Mesendoderm (in vitro differentiated cells): ENCODE measurements at regions not wholly inside any gene's neighbourhood (a gene's known extent, or its start where the extent isn't known, plus 50 kb on each side); places are given as distances from the start of the nearest gene placed in this dataset.
A peak's percentile ranks its signal among the peaks of the same experiment; 100 is the strongest.

Experiments
- DNase-seq: peaks from one replicate; pipeline ENCODE4 v3.0.0; 2013
- H2AK5ac ChIP-seq: 2 replicates; pipeline ENCODE4 v1.6.1; 2013; ENCODE audit warnings: low read length, inconsistent platforms
- H2BK120ac ChIP-seq: 2 replicates; pipeline ENCODE4 v1.6.1; 2013; ENCODE audit warnings: low read depth, mild to moderate bottlenecking, low read length, moderate library complexity, mixed read lengths
- H2BK15ac ChIP-seq: replicated peaks from 2 replicates; pipeline ENCODE4 v1.6.1; 2013; ENCODE audit warnings: low read depth, mild to moderate bottlenecking, moderate library complexity
- H2BK5ac ChIP-seq: 2 replicates; pipeline ENCODE4 v1.6.1; 2013; ENCODE audit warnings: low read length, inconsistent platforms
- H3K18ac ChIP-seq: 2 replicates; pipeline ENCODE4 v1.6.1; 2013; ENCODE audit warnings: mild to moderate bottlenecking, low read length, mixed read lengths
- H3K23ac ChIP-seq: one replicate; pipeline ENCODE4 v1.6.1; 2013; ENCODE audit warnings: low read length
- H3K27ac ChIP-seq: 2 replicates; pipeline ENCODE4 v1.5.1; 2013; ENCODE audit warnings: low read depth, mild to moderate bottlenecking, inconsistent platforms, low read length, moderate library complexity
- H3K27me3 ChIP-seq: 2 replicates; pipeline ENCODE4 v1.6.1; 2013; ENCODE audit warnings: low read length, control low read depth, mild to moderate bottlenecking, inconsistent platforms; ENCODE audit not compliant: insufficient read depth, poor library complexity
- H3K36me3 ChIP-seq: 2 replicates; pipeline ENCODE4 v1.6.1; 2013; ENCODE audit warnings: low read length, inconsistent platforms; ENCODE audit not compliant: control insufficient read depth, insufficient read depth
- H3K4ac ChIP-seq: one replicate; pipeline ENCODE4 v1.6.1; 2013; ENCODE audit warnings: low read depth, mild to moderate bottlenecking, low read length, moderate library complexity
- H3K4me1 ChIP-seq: 2 replicates; pipeline ENCODE4 v1.6.1; 2013; ENCODE audit warnings: low read depth, low read length, inconsistent platforms; ENCODE audit not compliant: control insufficient read depth
- H3K4me2 ChIP-seq: 2 replicates; pipeline ENCODE4 v1.6.1; 2013; ENCODE audit warnings: low read length
- H3K4me3 ChIP-seq: 2 replicates; pipeline ENCODE4 v1.5.1; 2013; ENCODE audit warnings: mild to moderate bottlenecking, low read length
- H3K56ac ChIP-seq: one replicate; pipeline ENCODE4 v1.6.1; 2013; ENCODE audit warnings: low read length
- H3K79me1 ChIP-seq: 2 replicates; pipeline ENCODE4 v1.6.1; 2013; ENCODE audit warnings: low read length, inconsistent platforms
- H3K79me2 ChIP-seq: 2 replicates; pipeline ENCODE4 v1.6.1; 2013; ENCODE audit warnings: mild to moderate bottlenecking, low read length; ENCODE audit not compliant: control insufficient read depth, insufficient read depth
- H3K9ac ChIP-seq: 2 replicates; pipeline ENCODE4 v1.6.1; 2013; ENCODE audit warnings: low read length, inconsistent platforms
- H4K5ac ChIP-seq: one replicate; pipeline ENCODE4 v1.6.1; 2013; ENCODE audit warnings: low read length
- H4K8ac ChIP-seq: one replicate; pipeline ENCODE4 v1.6.1; 2013; ENCODE audit warnings: low read depth, mild to moderate bottlenecking, control low read depth, low read length, moderate library complexity
- WGBS: extraction: QIAGEN DNeasy Blood & Tissue Kit; methylation state at CpG from one replicate; pipeline ENCODE4 v1.1.7; 2013; ENCODE audit warnings: low lambda C conversion rate, missing lambda C conversion rate; ENCODE audit not compliant: insufficient coverage; ENCODE audit errors: extremely low coverage; 5-methylcytosine and 5-hydroxymethylcytosine counted together

DNA sequence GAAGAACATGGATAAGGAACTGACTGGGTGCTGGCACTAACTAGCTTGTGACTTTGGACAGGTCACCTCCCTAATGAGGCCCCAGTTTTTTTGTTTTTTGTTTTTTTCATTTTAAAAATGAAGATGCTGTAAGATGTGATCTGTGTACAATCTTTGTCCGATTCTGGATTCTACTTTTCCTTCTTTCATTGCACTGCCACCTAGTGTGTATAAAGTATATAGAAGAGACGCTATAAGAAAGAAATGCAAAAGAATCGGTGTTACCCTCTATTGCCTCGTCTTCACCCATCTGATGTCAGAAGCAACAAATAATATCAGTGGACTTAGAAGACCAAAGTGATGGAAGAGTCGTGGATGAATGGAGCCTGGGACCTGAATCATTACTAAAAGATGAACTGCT lies 58.6 kb upstream of the P2RY10 start:
- Histone ChIP-seq H3K79me1 (no peaks in the 10 kb centered on the region), H2AK5ac (no peak overlapping the region), H3K4me1 (no peaks in the 10 kb centered on the region), H3K18ac (no peak overlapping the region), H3K4me3 (no peak overlapping the region), H4K5ac (no peak overlapping the region), H3K36me3 (no peaks in the 10 kb centered on the region), H3K56ac (no peak overlapping the region), H3K79me2 (no peaks in the 10 kb centered on the region), H3K23ac (no peak overlapping the region), H4K8ac (no peak overlapping the region), H2BK120ac (no peak overlapping the region), H3K9ac (no peak overlapping the region), H3K27ac (no peak overlapping the region), H2BK5ac (no peak overlapping the region), H3K4ac (no peak overlapping the region), H3K27me3 (no peaks in the 10 kb centered on the region), H2BK15ac (no peak overlapping the region), H3K4me2 (no peak overlapping the region)
- no CpG with 5 or more reads among the region's 5 CpGs for WGBS
- peak; percentile 7 for DNase-seq
